ENCODE measurements at regions not wholly inside any gene's neighbourhood (a gene's known extent, or its start where the extent isn't known, plus 50 kb on each side); places are given as distances from the start of the nearest gene placed in this dataset.

DNA sequence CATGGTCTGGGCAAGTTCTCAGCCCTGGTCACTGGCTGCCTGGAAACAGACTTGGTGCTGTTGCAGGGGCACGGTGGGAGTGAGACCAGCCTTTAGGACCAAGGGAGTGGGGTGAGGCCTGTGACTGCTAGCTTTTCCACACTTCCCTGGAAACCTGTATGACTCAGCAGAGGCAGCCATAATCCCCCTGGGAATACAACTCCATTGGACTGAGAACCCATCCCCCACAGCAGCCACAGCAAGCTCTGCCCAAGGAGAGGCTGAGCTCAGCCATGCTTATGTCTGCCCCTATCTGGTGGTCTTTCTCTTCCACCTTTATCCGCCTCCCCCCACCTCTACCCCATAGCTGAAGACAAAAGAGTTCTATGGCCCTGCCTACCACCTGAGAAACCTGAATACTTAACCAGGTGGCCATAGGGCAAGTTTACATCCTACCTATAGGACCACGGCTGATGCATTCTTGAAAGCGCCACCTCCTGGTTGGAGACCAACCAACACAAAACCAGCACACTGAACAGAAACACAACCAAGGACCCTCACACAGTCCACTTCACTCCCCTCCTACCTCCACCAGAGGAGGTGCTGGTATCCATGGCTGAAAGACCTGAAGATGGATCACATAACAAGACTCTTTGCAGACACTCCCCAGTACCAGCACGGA is 816.2 kb upstream of the SOX9 start:
- TF ChIP-seq, protein P1, sequence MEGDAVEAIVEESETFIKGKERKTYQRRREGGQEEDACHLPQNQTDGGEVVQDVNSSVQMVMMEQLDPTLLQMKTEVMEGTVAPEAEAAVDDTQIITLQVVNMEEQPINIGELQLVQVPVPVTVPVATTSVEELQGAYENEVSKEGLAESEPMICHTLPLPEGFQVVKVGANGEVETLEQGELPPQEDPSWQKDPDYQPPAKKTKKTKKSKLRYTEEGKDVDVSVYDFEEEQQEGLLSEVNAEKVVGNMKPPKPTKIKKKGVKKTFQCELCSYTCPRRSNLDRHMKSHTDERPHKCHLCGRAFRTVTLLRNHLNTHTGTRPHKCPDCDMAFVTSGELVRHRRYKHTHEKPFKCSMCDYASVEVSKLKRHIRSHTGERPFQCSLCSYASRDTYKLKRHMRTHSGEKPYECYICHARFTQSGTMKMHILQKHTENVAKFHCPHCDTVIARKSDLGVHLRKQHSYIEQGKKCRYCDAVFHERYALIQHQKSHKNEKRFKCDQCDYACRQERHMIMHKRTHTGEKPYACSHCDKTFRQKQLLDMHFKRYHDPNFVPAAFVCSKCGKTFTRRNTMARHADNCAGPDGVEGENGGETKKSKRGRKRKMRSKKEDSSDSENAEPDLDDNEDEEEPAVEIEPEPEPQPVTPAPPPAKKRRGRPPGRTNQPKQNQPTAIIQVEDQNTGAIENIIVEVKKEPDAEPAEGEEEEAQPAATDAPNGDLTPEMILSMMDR (IDR thresholded peaks at IDR 0.05; ENCODE audit: unreplicated experiment), result no peak
- intact Hi-C loops (cut with micrococcal nuclease; ENCODE audit: unreplicated experiment), result no loop called here
- Mint-ChIP-seq H3K27me3 (ENCODE audit: unreplicated experiment) (no peaks in the 10 kb centered on the region), H3K4me1 (ENCODE audit: low read depth, unreplicated experiment) (peaks cover 19% of the 10 kb centered on the region), H3K9me3 (ENCODE audit: low read depth, unreplicated experiment) (peaks cover 2% of the 10 kb centered on the region), H3K27ac (ENCODE audit: unreplicated experiment) (no peak overlapping the region), H3K36me3 (ENCODE audit: insufficient read depth, unreplicated experiment) (no peaks in the 10 kb centered on the region), H3K4me3 (ENCODE audit: low read depth, unreplicated experiment) (no peak overlapping the region)
- no TSS peak for BruUV-seq (replicated peaks)
- DNase-seq, result no peak
- CTCF ChIA-PET, result no interaction called here

DNA sequence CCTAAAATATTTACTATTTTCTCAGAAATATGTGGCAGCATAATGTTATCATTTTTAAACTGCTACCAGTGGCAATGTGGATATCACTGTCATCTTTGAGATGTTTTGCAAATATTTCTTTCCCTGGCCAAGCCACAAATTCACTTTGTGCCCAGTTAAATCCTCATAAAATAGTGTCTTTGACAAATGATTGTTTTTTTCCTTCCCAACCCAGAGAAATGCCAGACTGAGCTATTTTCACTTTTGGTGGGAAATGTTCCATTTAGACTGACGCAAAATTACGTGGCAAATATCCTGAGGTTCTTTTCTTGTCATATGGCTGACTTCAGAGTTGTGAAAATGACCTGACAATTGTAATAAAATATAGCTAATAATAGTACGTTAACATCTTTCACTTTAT is 807.0 kb upstream of the SOX9 start:
- Mint-ChIP-seq H3K4me3 (ENCODE audit: low read depth, unreplicated experiment) (no peak overlapping the region), H3K36me3 (ENCODE audit: insufficient read depth, unreplicated experiment) (no peaks in the 10 kb centered on the region), H3K27me3 (ENCODE audit: unreplicated experiment) (no peaks in the 10 kb centered on the region), H3K9me3 (ENCODE audit: low read depth, unreplicated experiment) (no peaks in the 10 kb centered on the region), H3K27ac (ENCODE audit: unreplicated experiment) (no peak overlapping the region), H3K4me1 (ENCODE audit: low read depth, unreplicated experiment) (no peaks in the 10 kb centered on the region)
- no TSS peak for BruUV-seq (replicated peaks)
- CTCF ChIA-PET, result no interaction called here
- no peak for DNase-seq
- intact Hi-C loops (cut with micrococcal nuclease; ENCODE audit: unreplicated experiment), result no loop called here
- TF ChIP-seq, protein P1 (IDR thresholded peaks at IDR 0.05; ENCODE audit: unreplicated experiment), result no peak

DNA sequence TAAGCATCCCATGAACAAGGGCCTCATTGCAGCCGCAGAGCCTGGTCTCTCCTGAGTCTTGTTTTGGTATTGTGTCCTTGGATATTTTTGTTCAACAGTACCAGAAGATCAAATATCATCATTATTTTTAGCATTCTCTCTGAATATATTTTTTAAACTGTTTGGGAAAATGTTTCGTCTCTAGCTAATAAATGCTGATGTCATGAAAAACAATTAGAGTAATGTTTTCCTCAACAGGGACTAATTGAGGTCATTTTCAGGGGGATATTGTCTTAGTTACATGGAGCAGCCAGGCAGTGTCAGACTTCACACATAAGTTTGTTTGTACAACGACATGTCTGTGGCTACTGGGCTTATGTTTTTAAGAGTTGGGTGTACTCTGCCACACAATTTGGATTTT is 805.3 kb upstream of the SOX9 start:
- Mint-ChIP-seq H3K4me3 (ENCODE audit: low read depth, unreplicated experiment) (no peak overlapping the region), H3K27me3 (ENCODE audit: unreplicated experiment) (no peaks in the 10 kb centered on the region), H3K27ac (ENCODE audit: unreplicated experiment) (no peak overlapping the region), H3K4me1 (ENCODE audit: low read depth, unreplicated experiment) (no peaks in the 10 kb centered on the region), H3K36me3 (ENCODE audit: insufficient read depth, unreplicated experiment) (no peaks in the 10 kb centered on the region), H3K9me3 (ENCODE audit: low read depth, unreplicated experiment) (peaks cover 3% of the 10 kb centered on the region)
- CTCF ChIA-PET, result no interaction called here
- no peak for DNase-seq
- intact Hi-C loops (cut with micrococcal nuclease; ENCODE audit: unreplicated experiment), result no loop called here
- BruUV-seq (replicated peaks), result no TSS peak
- TF ChIP-seq, protein P1 (IDR thresholded peaks at IDR 0.05; ENCODE audit: unreplicated experiment), result no peak

DNA sequence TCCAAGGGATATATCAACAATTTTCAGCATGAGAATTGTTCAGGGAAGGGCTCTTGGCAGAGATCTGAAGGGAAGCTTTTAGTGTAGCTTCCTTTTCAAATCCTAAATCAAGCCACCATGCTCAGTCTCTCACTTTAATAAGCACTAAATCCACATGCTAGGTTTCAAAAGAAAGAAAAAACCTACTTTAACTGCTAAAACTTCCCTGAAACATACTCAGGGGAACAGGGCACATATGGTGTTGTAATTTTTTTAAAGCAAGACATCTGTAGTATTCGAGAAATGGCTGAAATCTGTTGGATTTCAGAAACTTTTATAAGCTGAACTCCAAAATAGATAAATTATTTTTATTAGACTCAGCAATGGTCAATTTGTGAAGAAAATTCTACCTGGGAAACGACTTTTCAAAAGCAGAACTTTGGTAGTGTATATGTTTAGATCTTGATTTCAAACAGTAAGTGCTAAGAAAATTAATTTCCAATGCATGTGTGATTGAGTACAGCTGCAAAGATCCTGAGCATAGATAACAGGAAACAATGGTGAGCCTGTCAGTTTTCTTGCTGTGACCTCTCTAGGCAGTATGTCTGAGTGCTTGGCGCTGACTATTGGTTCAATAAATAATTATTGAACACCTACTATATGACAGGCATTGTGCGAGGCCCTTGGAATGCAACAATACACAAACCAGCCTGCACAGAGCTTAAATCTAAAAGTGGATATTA is 804.5 kb upstream of the SOX9 start:
- intact Hi-C loops (cut with micrococcal nuclease; ENCODE audit: unreplicated experiment), result no loop called here
- CTCF ChIA-PET, result no interaction called here
- Mint-ChIP-seq H3K4me1 (ENCODE audit: low read depth, unreplicated experiment) (no peaks in the 10 kb centered on the region), H3K27me3 (ENCODE audit: unreplicated experiment) (no peaks in the 10 kb centered on the region), H3K36me3 (ENCODE audit: insufficient read depth, unreplicated experiment) (no peaks in the 10 kb centered on the region), H3K4me3 (ENCODE audit: low read depth, unreplicated experiment) (no peak overlapping the region), H3K9me3 (ENCODE audit: low read depth, unreplicated experiment) (peaks cover 3% of the 10 kb centered on the region), H3K27ac (ENCODE audit: unreplicated experiment) (no peak overlapping the region)
- BruUV-seq (replicated peaks), result no TSS peak
- TF ChIP-seq, protein P1 (IDR thresholded peaks at IDR 0.05; ENCODE audit: unreplicated experiment), result no peak
- DNase-seq, result no peak
